ENCODE measurements at regions not wholly inside any gene's neighbourhood (a gene's known extent, or its start where the extent isn't known, plus 50 kb on each side); places are given as distances from the start of the nearest gene placed in this dataset.

- ATAC-seq (ENCODE audit: insufficient read depth, low FRiP score), result no peak
- no peak overlapping the region for H3K4me3 ChIP-seq
- 85 to 94% methylated on average over 1 of the region's 1 CpG for WGBS, 2 donors
- H3K27me3 ChIP-seq (ENCODE audit: control insufficient read depth in 3 of 3, insufficient read depth in 3 of 3, low read length in 2 of 3), result no peaks in the 10 kb centered on the region
- H3K4me1 ChIP-seq (ENCODE audit: control insufficient read depth in 5 of 5, insufficient read depth in 5 of 5, low read length in 5 of 5), result no peaks in the 10 kb centered on the region
- H3K9ac ChIP-seq (ENCODE audit: insufficient read depth in 1 of 2, low read length in 2 of 2), result no peak overlapping the region
- DNase-seq, result no peak
- H3K27ac ChIP-seq (ENCODE audit: low read depth in 1 of 2, low read length in 1 of 2), result no peak overlapping the region
- H3K36me3 ChIP-seq (ENCODE audit: control insufficient read depth in 4 of 4, insufficient read depth in 4 of 4, low read length in 4 of 4), result no peaks in the 10 kb centered on the region
- no peak for TF ChIP-seq CTCF (IDR thresholded peaks at IDR 0.05; ENCODE audit: control extremely low read depth, extremely low read depth)
- no peaks in the 10 kb centered on the region for H3K9me3 ChIP-seq (ENCODE audit: control insufficient read depth in 4 of 4, insufficient read depth in 3 of 4, low read length in 3 of 4)
These were observed 287.6 kb upstream of the ADRA1B start for GRCh38 chr5:159628703-159629102.

DNA sequence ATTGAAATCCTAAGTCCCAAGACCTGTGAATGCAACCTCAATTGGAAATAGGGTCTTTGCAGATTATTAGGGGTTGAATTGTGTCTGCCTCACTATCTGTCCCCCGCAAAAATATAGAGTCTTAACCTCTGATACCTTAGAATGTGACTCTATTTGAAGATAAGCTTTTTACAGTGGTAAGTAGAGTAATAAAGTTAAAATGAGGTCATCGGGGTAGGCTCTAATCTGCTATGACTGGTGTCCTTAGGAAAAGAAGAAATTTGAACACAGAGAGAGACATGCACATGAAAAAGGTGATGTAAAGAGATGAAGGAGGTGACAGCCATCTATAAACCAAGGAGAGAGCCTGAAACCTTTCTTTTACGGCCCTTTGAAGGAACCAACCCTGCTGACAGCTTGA lies 287.1 kb upstream of the ADRA1B start:
- Histone ChIP-seq H3K9me3 (ENCODE audit: control insufficient read depth in 4 of 4, insufficient read depth in 3 of 4, low read length in 3 of 4) (no peaks in the 10 kb centered on the region), H3K4me3 (no peak overlapping the region), H3K36me3 (ENCODE audit: control insufficient read depth in 4 of 4, insufficient read depth in 4 of 4, low read length in 4 of 4) (no peaks in the 10 kb centered on the region), H3K4me1 (ENCODE audit: control insufficient read depth in 5 of 5, insufficient read depth in 5 of 5, low read length in 5 of 5) (no peaks in the 10 kb centered on the region), H3K27ac (ENCODE audit: low read depth in 1 of 2, low read length in 1 of 2) (no peak overlapping the region), H3K9ac (ENCODE audit: insufficient read depth in 1 of 2, low read length in 2 of 2) (no peak overlapping the region), H3K27me3 (ENCODE audit: control insufficient read depth in 3 of 3, insufficient read depth in 3 of 3, low read length in 2 of 3) (no peaks in the 10 kb centered on the region)
- TF ChIP-seq CTCF (IDR thresholded peaks at IDR 0.05; ENCODE audit: control extremely low read depth, extremely low read depth), result no peak
- ATAC-seq (ENCODE audit: insufficient read depth, low FRiP score) (no peak), DNase-seq (no peak)
- WGBS, 2 donors, result 90 to 92% methylated on average over 3 of the region's 3 CpGs

DNA sequence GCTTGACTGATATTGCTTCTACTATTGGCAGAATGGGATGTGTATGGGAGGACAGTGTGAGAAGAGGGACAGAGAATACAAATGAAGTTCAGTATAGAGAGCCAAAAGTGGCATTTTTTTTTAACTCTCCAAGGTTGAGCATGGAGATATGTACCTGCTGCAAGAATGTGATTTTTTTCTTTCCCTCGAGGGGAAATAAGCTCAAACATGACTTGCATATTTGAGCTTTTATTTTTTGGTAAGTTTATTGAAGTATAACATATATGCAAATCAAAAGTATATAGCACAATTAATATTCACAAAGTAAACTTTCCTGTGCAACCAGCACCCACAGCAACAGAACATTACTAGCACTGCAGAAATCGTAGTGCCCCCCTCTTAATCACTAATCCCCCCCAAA lies 285.7 kb upstream of the ADRA1B start:
- Histone ChIP-seq H3K9me3 (ENCODE audit: control insufficient read depth in 4 of 4, insufficient read depth in 3 of 4, low read length in 3 of 4) (peaks cover 0 to 1% (median 0%) of the 10 kb centered on the region in 4 donors), H3K4me3 (no peak overlapping the region), H3K4me1 (ENCODE audit: control insufficient read depth in 5 of 5, insufficient read depth in 5 of 5, low read length in 5 of 5) (no peaks in the 10 kb centered on the region), H3K27ac (ENCODE audit: low read depth in 1 of 2, low read length in 1 of 2) (no peak overlapping the region), H3K36me3 (ENCODE audit: control insufficient read depth in 4 of 4, insufficient read depth in 4 of 4, low read length in 4 of 4) (no peaks in the 10 kb centered on the region), H3K9ac (ENCODE audit: insufficient read depth in 1 of 2, low read length in 2 of 2) (no peak overlapping the region), H3K27me3 (ENCODE audit: control insufficient read depth in 3 of 3, insufficient read depth in 3 of 3, low read length in 2 of 3) (no peaks in the 10 kb centered on the region)
- WGBS, 2 donors, result 59 to 65% methylated on average over 2 of the region's 2 CpGs
- DNase-seq (no peak), ATAC-seq (ENCODE audit: insufficient read depth, low FRiP score) (no peak)
- no peak for TF ChIP-seq CTCF (IDR thresholded peaks at IDR 0.05; ENCODE audit: control extremely low read depth, extremely low read depth)

DNA sequence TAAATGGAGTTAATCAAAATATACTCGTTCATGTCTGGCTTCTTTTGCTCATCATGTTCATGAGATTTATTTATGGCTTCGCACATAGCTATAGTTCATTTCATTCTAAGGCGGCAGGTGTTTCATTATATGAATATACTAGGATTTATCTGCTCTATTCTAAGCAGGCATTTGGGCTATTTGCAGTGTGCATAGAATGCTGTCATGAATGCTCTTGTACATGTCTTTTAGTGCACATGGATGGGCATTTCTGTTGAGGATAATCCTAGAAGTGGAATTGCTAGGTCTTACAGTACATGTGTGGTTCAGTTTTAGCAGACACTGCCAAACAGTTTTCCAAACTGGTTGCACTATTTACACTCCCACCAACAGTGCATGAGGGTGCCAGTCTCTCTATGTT lies 285.3 kb upstream of the ADRA1B start:
- Histone ChIP-seq H3K27me3 (ENCODE audit: control insufficient read depth in 3 of 3, insufficient read depth in 3 of 3, low read length in 2 of 3) (no peaks in the 10 kb centered on the region), H3K9ac (ENCODE audit: insufficient read depth in 1 of 2, low read length in 2 of 2) (no peak overlapping the region), H3K36me3 (ENCODE audit: control insufficient read depth in 4 of 4, insufficient read depth in 4 of 4, low read length in 4 of 4) (no peaks in the 10 kb centered on the region), H3K9me3 (ENCODE audit: control insufficient read depth in 4 of 4, insufficient read depth in 3 of 4, low read length in 3 of 4) (peaks cover 0 to 1% (median 0%) of the 10 kb centered on the region in 4 donors), H3K27ac (ENCODE audit: low read depth in 1 of 2, low read length in 1 of 2) (no peak overlapping the region), H3K4me3 (no peak overlapping the region), H3K4me1 (ENCODE audit: control insufficient read depth in 5 of 5, insufficient read depth in 5 of 5, low read length in 5 of 5) (no peaks in the 10 kb centered on the region)
- 83 to 91% methylated on average over 3 of the region's 3 CpGs for WGBS, 2 donors
- DNase-seq (no peak), ATAC-seq (ENCODE audit: insufficient read depth, low FRiP score) (no peak)
- TF ChIP-seq CTCF (IDR thresholded peaks at IDR 0.05; ENCODE audit: control extremely low read depth, extremely low read depth), result no peak
